Stimulated activated CD4-positive, alpha-beta T cell treated with anti-CD3 and anti-CD28 coated beads, Interleukin-15, amount 100 ng/mL, for 1 hour (primary cell): ENCODE measurements at regions not wholly inside any gene's neighbourhood (a gene's known extent, or its start where the extent isn't known, plus 50 kb on each side); places are given as distances from the start of the nearest gene placed in this dataset.
"Not testable (repeated sequence)": the region's sequence is repeated elsewhere in the genome, so short reads cannot be mapped to it uniquely, and the experiment has no call there.

Experiments
- DNase-seq, 2 donors: peaks; one replicate each; pipeline ENCODE4 v3.0.0-alpha.2; 2020; ENCODE audit warnings: low read depth in 1 of 2, low spot score in 1 of 2

GRCh38 chr1:4213366-4213973, 313.4 kb upstream of the C1orf174 start:
- DNase-seq: no peak

- DNase-seq: no peak
Measured at GRCh38 chr1:4214826-4215225, 314.8 kb upstream of the C1orf174 start.

DNA sequence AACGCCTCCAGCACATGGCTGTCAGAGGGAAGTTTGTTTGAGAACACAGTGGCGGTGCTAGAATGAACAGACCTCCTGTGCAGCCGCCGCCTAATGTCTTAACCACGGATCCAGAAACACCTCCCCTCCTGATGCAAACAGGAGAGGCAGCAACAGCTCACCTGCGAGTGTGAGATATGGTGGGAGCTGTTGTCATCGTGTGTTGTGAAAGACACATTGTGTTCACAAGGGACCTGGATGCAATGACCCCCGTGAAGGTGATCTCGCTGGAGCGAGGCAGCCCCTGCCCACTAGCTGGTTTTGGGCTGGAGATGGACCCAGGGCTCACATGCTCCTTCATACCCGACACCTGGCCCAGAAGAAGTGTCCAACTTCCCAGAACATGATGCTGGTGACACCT, 315.3 kb upstream of the C1orf174 start:
- no peak for DNase-seq

DNA sequence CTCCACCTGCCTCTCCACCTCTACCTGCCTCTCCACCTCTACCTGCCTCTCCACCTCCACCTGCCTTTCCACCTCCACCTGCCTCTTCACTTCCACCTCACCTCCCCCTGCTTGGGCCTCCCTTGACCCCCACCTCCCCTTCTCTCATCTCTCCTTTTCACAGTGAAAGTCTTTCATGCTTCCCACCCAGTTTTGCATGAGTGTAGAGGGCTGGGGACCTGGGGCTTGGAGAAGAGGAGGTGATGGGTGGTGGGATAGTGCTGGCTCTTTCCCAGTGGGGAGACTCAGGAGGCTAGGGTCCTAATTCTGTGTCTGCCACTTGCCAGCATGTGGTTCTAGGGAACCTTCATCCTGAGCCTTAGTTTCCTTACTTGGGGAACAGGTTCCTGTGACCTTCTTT, 316.2 kb upstream of the C1orf174 start:
- no peak for DNase-seq

GRCh38 chr1:4218619-4219018, 318.5 kb upstream of the C1orf174 start:
- DNase-seq: no peak

- DNase-seq: no peak
Measured at GRCh38 chr1:4219111-4219510, 319.0 kb upstream of the C1orf174 start.

DNA sequence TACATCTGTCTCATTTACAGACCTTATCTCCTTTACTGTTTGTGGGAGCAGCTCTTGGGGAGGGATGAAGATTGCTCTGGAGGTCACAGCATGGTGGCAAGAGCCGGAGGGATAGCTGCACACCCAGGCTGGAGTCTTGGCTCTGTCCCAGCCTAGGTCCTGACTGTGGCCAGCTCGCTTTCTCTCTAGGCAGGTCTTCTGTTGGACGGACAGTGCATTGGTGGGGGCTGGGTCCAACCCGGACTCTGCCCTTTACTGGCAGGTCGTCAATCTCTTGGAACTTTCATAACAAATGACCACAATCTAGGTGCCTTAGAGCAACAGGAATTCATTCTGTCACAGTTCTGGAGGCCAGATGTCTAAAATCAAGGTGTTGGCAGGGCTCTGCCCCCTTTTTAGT, 319.8 kb upstream of the C1orf174 start:
- DNase-seq: no peak

GRCh38 chr1:4220362-4220761, 320.3 kb upstream of the C1orf174 start:
- no peak for DNase-seq

DNA sequence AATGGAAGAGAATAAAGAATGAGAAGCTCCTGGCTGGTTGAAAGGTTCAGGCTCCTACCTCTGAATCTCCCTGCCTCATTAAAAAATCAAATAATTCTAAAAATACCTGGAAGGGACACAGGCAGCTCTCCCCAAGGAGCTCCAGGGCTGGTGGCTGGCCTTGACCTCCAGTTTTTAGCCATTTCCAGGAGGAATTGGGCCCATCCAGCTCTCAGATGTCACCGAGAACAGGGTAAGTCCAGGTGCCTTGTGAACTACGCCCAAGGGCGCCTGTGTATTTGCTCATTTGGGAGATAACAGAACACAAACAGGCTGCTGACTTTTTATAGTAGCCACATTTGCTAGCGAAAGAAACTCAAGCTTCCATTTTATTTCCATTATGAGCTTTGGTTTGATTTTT, 321.0 kb upstream of the C1orf174 start:
- no peak for DNase-seq

DNA sequence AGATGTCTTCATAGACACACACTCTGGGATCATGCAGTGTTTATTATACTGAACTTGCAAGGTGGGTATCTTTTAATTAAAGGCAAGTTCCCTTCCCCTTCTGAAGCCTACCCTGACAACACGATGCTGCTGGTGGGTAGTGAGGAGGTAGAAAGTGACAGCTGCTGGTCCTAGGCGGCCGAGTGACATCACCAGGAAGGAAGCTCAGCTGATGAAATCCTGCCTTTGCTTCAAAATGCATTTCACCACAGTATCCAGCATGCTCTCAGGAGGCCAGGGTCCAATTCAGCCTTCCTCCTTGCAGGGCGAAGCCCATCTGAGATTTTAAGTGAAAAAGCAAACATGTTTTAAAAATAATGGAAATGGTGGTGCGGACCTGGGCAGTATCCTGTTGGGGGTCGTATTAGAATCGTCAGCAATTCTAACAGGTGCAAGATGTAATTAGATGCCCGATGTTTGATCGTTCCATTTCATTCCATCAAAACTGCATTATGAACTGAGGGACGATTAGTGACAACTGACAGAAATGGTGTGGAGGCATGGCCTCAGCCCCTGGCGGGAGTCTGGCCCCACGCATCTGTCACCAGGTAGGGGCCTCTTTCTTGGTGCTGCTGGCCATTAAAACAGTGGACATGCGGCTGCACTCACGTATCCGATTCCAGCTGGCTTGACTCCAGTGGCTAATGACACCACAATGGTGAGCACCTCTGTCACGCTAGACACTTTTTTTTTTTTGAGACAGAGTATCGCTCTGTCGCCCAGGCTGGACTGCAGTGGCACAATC, 324.8 kb upstream of the C1orf174 start:
- DNase-seq: no peak

- DNase-seq: no peak
Measured at GRCh38 chr1:4227986-4228385, 327.9 kb upstream of the C1orf174 start.

DNA sequence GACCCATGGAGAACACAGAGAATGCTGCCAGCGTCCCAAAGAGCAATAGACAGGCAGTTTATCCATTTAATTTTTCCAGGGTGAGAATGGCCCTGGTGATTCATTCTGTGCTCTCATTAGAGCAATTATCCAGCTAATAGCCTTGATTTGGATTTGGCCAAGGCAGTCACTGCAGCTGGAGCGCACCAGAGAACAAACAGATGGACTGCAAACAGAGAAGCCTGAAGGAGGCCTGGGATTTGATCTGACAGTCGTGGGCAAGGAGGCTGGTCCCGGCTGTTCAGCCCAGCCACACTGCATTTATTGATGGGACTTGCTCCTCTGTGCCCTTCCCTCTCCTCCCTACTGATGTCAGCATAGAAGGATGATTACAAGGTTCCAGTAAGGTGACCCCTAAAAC, 353.9 kb upstream of the C1orf174 start:
- no peak for DNase-seq

DNA sequence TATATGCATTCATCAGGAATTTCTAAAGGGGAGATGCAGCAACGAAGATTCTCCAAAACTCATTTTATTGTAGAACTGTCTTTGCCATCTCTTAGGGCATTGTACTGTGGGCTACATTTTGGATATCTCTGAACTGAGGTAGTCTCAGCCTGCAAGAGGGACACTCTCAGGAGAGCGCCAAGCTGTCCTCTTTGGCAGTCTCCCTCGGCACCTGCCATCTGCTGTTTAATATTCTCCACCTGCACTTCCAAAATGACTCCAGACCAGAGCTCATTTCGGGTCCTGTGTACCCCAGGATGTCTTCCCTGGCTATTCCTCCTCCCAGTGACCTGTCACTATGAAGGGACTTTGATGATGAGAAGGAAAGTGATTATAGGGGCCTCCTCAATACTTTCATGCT, 356.3 kb upstream of the C1orf174 start:
- DNase-seq: no peak

- DNase-seq: not testable (repeated sequence)
Measured at GRCh38 chr1:4258146-4258777, 358.2 kb upstream of the C1orf174 start.

DNA sequence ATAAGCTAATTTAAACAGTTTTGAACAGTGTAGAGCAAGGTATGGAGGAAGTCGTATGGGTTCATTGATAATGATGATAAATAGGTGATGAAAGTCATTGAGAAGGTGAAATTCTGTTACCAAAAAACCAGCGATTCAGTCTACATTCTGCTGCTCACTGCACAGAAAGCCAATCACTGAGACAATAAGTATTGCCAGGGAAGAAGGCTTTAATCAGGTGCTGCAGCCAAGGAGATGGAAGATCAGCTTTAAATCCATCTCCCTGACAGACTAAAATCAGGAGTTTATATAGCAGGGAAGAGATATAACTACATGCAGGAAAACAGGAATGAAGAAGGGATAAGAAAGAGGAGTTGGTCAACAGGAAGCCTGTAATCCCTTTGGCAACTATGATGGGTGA, 361.3 kb upstream of the C1orf174 start:
- no peak for DNase-seq

DNA sequence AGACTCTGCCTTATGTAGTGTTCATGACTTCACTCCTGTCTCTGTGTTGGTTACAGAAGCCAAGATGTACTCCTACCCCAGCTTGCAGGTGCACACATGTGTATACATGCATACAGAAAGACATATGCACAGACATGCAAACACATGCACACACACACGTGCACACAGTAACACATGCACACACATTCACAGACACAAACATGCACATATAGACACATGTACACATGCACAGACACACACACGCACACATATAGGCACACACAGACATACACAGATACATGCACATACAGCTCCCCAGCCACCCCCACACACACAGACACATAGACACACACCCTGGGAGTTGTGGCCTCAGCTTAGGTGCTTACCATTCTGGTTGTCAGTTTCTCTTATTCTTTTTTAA, 362.6 kb upstream of the C1orf174 start:
- no peak for DNase-seq

- DNase-seq: no peak
Measured at GRCh38 chr1:4263699-4264098, 363.6 kb upstream of the C1orf174 start.

- DNase-seq: no peak
Measured at GRCh38 chr1:4265836-4266235, 365.8 kb upstream of the C1orf174 start.

GRCh38 chr1:4267381-4268261, 367.5 kb upstream of the C1orf174 start:
- DNase-seq: no peak

GRCh38 chr1:4268262-4268888, 368.3 kb upstream of the C1orf174 start:
- no peak for DNase-seq

GRCh38 chr1:4268889-4269284, 368.8 kb upstream of the C1orf174 start:
- DNase-seq: no peak
